ENCODE measurements at regions not wholly inside any gene's neighbourhood (a gene's known extent, or its start where the extent isn't known, plus 50 kb on each side); places are given as distances from the start of the nearest gene placed in this dataset.

GRCh38 chr6:14856177-14856576 lies 389.7 kb upstream of the JARID2 start:
- DNase-seq (no peak), ATAC-seq (ENCODE audit: low read depth) (no peak)
- H3K36me3 Mint-ChIP-seq (ENCODE audit: low read depth) = no peaks in the 10 kb centered on the region
- intact Hi-C loops (cut with micrococcal nuclease) = loop anchor here (5.0 kb wide), 1 partner anchor 314 kb away; no protein-coding TSS in a partner anchor
- H3K27ac Mint-ChIP-seq = no peak overlapping the region
- CTCF ChIA-PET = interaction anchor here (0.7 kb wide), 1 partner anchor 305 kb away, joined by 4 read pairs; no protein-coding TSS in a partner anchor
- no peaks in the 10 kb centered on the region for H3K27me3 Mint-ChIP-seq
- peaks cover 15% of the 10 kb centered on the region for H3K4me1 Mint-ChIP-seq
- H3K4me3 Mint-ChIP-seq = no peak overlapping the region
- TF ChIP-seq CTCF (IDR thresholded peaks at IDR 0.05) = no peak
- POLR2A ChIA-PET = interaction anchor here (0.8 kb wide), 1 partner anchor 21 kb away, joined by 3 read pairs; no protein-coding TSS in a partner anchor
- H3K9me3 Mint-ChIP-seq = no peaks in the 10 kb centered on the region

GRCh38 chr6:14857001-14857400 lies 388.9 kb upstream of the JARID2 start:
- POLR2A ChIA-PET = interaction anchor here (0.5 to 0.8 kb wide), 2 partner anchors 20 to 565 kb away, joined by 3 to 15 read pairs; no protein-coding TSS in a partner anchor

GRCh38 chr6:14857501-14857900 lies 388.4 kb upstream of the JARID2 start:
- Mint-ChIP-seq H3K4me3 (peak overlapping the region; percentile 78), H3K4me1 (peaks cover 15% of the 10 kb centered on the region), H3K36me3 (ENCODE audit: low read depth) (no peaks in the 10 kb centered on the region), H3K27ac (peak overlapping the region; percentile 91), H3K27me3 (no peaks in the 10 kb centered on the region), H3K9me3 (no peaks in the 10 kb centered on the region)
- DNase-seq (peak; percentile 46), ATAC-seq (ENCODE audit: low read depth) (peak; percentile 97)
- POLR2A ChIA-PET = interaction anchor here (0.5 kb wide), 1 partner anchor 565 kb away, joined by 15 read pairs; no protein-coding TSS in a partner anchor
- TF ChIP-seq CTCF (IDR thresholded peaks at IDR 0.05) = no peak
- CTCF ChIA-PET = no interaction called here
- intact Hi-C loops (cut with micrococcal nuclease) = loop anchor here (5.0 kb wide), 1 partner anchor 315 kb away; no protein-coding TSS in a partner anchor

More at GRCh38 chr6:14857001-14857400, 388.9 kb upstream of the JARID2 start:
- CTCF ChIA-PET = no interaction called here
- H3K4me3 Mint-ChIP-seq = peak overlapping the region; percentile 78
- no peaks in the 10 kb centered on the region for H3K36me3 Mint-ChIP-seq (ENCODE audit: low read depth)
- intact Hi-C loops (cut with micrococcal nuclease) = loop anchor here (5.0 kb wide), 1 partner anchor 315 kb away; no protein-coding TSS in a partner anchor
- peaks cover 15% of the 10 kb centered on the region for H3K4me1 Mint-ChIP-seq
- DNase-seq (no peak), ATAC-seq (ENCODE audit: low read depth) (no peak)
- H3K27ac Mint-ChIP-seq = peak overlapping the region; percentile 91
- TF ChIP-seq CTCF (IDR thresholded peaks at IDR 0.05) = no peak
- H3K9me3 Mint-ChIP-seq = no peaks in the 10 kb centered on the region
- H3K27me3 Mint-ChIP-seq = no peaks in the 10 kb centered on the region

- no peak for TF ChIP-seq CTCF (IDR thresholded peaks at IDR 0.05)
- Mint-ChIP-seq H3K4me1 (peaks cover 17% of the 10 kb centered on the region), H3K4me3 (no peak overlapping the region), H3K9me3 (no peaks in the 10 kb centered on the region), H3K27ac (no peak overlapping the region), H3K27me3 (no peaks in the 10 kb centered on the region), H3K36me3 (ENCODE audit: low read depth) (no peaks in the 10 kb centered on the region)
- CTCF ChIA-PET = no interaction called here
- POLR2A ChIA-PET = no interaction called here
- ATAC-seq (ENCODE audit: low read depth) (no peak), DNase-seq (no peak)
- intact Hi-C loops (cut with micrococcal nuclease) = loop anchor here (5.0 kb wide), 1 partner anchor 317 kb away; no protein-coding TSS in a partner anchor
Measured at GRCh38 chr6:14858808-14859207, 387.1 kb upstream of the JARID2 start.

GRCh38 chr6:14860774-14861173 lies 385.1 kb upstream of the JARID2 start:
- Mint-ChIP-seq H3K27me3 (no peaks in the 10 kb centered on the region), H3K4me1 (peaks cover 30% of the 10 kb centered on the region), H3K9me3 (no peaks in the 10 kb centered on the region), H3K36me3 (ENCODE audit: low read depth) (no peaks in the 10 kb centered on the region), H3K4me3 (no peak overlapping the region), H3K27ac (no peak overlapping the region)
- POLR2A ChIA-PET = no interaction called here
- DNase-seq (no peak), ATAC-seq (ENCODE audit: low read depth) (no peak)
- no peak for TF ChIP-seq CTCF (IDR thresholded peaks at IDR 0.05)
- intact Hi-C loops (cut with micrococcal nuclease) = no loop called here
- CTCF ChIA-PET = no interaction called here

Data from activated B cell treated with CpG ODN at 0.5 μM for 24 hours (primary cell).